ENCODE measurements at regions not wholly inside any gene's neighbourhood (a gene's known extent, or its start where the extent isn't known, plus 50 kb on each side); places are given as distances from the start of the nearest gene placed in this dataset.
A peak's percentile ranks its signal among the peaks of the same experiment; 100 is the strongest.

DNA sequence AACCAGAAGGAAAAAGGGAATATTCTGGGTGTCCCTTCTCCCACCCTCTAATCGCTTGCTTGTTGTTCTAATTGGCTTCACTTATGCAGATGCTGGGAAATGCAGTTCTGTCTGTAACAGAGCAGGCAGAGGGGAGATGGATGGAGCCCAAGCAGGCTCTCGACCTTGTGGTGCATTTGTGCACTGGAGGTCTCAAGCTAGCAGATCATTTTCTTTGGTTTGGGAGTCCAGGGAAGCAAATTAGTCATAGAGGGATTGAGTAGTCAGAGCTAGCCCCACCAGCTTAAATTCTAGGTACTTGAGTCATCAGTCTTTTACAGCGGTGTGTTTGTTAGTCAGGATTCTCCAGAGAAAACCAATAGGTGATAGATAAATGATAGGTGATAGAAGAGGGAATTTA, 234.7 kb upstream of the ECI2 start:
- no peak overlapping the region for H3K27ac ChIP-seq (ENCODE audit: extremely low read depth, low read depth, low read length)
- H2AFZ ChIP-seq (ENCODE audit: low read depth, low read length) = no peak overlapping the region
- no peaks in the 10 kb centered on the region for H3K9me3 ChIP-seq (replicated peaks; ENCODE audit: control insufficient read depth, insufficient read depth, low read depth, low read length)
- POLR2A ChIA-PET = interaction anchor here (0.5 to 2.3 kb wide), 2 partner anchors 9 to 1238 kb away, joined by 3 to 5 read pairs; no protein-coding TSS in a partner anchor
- TF ChIP-seq, protein P1, sequence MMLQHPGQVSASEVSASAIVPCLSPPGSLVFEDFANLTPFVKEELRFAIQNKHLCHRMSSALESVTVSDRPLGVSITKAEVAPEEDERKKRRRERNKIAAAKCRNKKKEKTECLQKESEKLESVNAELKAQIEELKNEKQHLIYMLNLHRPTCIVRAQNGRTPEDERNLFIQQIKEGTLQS (IDR thresholded peaks at IDR 0.05) = peak; percentile 26; the same call in 1 of the 2 replicates
- TF ChIP-seq, protein P1 (CRISPR knock-in tag; conservative IDR thresholded peaks at IDR 0.05) = no peak
- TF ChIP-seq JUN (IDR thresholded peaks at IDR 0.05; ENCODE audit: borderline replicate concordance, low read depth, low read length) (peak; percentile 56; the same call in 1 of the 2 replicates), JUN (CRISPR knock-in tag; IDR thresholded peaks at IDR 0.05; ENCODE audit: borderline replicate concordance) (no peak), FOSL1 (tag; conservative IDR thresholded peaks at IDR 0.05) (peak; percentile 72), U2AF1 (optimal IDR thresholded peaks at IDR 0.05; ENCODE audit: low read depth, low read length) (no peak), JUND (IDR thresholded peaks at IDR 0.05; ENCODE audit: borderline replicate concordance, low read depth, low read length) (peak; percentile 28; the same call in 1 of the 2 replicates), JUND (tag; IDR thresholded peaks at IDR 0.05; ENCODE audit: borderline replicate concordance, low read depth, low read length) (no peak)
- H3K36me3 ChIP-seq (ENCODE audit: control insufficient read depth, insufficient read depth, low read length) = no peaks in the 10 kb centered on the region
- FAIRE-seq = no peak
- no peak for DNase-seq (ENCODE audit: extremely low read depth in 1 of 4, low spot score in 3 of 4)
- intact Hi-C loops (cut with micrococcal nuclease) (no loop called here), in situ Hi-C loops (cut with MboI) (no loop called here)
- peaks cover 7 to 20% of the 10 kb centered on the region in 2 experiments; a peak in 4 of 5 replicates for H3K27me3 ChIP-seq (ENCODE audit: control insufficient read depth in 2 of 2, insufficient read depth in 2 of 2, low read length in 2 of 2)
- no peak for ATAC-seq
- H3K9me1 ChIP-seq (ENCODE audit: control insufficient read depth, insufficient read depth, low read length) = no peaks in the 10 kb centered on the region
- 20% methylated on average over 3 of the region's 3 CpGs for WGBS (ENCODE audit: insufficient coverage, low coverage, missing lambda C conversion rate)
- H3K4me1 ChIP-seq (replicated peaks in 1 of 2; ENCODE audit: control insufficient read depth in 2 of 2, insufficient read depth in 2 of 2, low read length in 2 of 2) = peaks cover 9 to 19% of the 10 kb centered on the region in 2 experiments; a peak in 4 of 5 replicates
- H3K9ac ChIP-seq (ENCODE audit: insufficient read depth in 1 of 2, low read depth in 2 of 2, low read length in 2 of 2) = no peak overlapping the region
- no peaks in the 10 kb centered on the region for H3K79me2 ChIP-seq (ENCODE audit: control insufficient read depth, insufficient read depth, low read length)
- BruUV-seq (replicated peaks) = no TSS peak
- no peak overlapping the region for H3K4me2 ChIP-seq (ENCODE audit: insufficient read depth, low read length)
- no peaks in the 10 kb centered on the region for H4K20me1 ChIP-seq (replicated peaks; ENCODE audit: control insufficient read depth, insufficient read depth, low read length)
- H3K4me3 ChIP-seq = no peak overlapping the region
- CTCF ChIA-PET (ENCODE audit: low intra/inter-chr PET ratio) = no interaction called here

Measured in K562 (cell line).